ENCODE measurements at regions not wholly inside any gene's neighbourhood (a gene's known extent, or its start where the extent isn't known, plus 50 kb on each side); places are given as distances from the start of the nearest gene placed in this dataset.
"Not testable (repeated sequence)": the region's sequence is repeated elsewhere in the genome, so short reads cannot be mapped to it uniquely, and the experiment has no call there.

DNA sequence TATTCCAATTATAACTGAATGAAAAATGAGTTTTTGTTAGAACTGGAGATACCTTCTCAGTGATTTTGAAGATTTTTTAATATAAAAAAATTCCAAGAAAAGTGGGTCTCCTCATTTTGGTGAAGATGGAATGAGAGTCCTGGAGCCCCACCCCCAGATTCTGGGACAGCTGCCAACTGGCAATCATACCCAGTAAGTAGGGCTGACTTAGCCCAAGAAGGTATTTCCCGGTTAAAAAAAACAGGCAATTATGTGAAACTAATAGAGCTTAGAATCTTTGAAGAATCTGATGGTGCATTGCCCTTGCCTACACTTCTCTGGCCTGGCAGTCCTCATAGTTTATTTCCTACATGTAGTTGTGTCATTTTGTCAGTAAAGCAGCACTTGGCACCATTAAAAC, 52.8 kb upstream of the VWDE start:
- FAIRE-seq (no peak), DNase-seq (ENCODE audit: insufficient read length, low spot score) (no peak)

DNA sequence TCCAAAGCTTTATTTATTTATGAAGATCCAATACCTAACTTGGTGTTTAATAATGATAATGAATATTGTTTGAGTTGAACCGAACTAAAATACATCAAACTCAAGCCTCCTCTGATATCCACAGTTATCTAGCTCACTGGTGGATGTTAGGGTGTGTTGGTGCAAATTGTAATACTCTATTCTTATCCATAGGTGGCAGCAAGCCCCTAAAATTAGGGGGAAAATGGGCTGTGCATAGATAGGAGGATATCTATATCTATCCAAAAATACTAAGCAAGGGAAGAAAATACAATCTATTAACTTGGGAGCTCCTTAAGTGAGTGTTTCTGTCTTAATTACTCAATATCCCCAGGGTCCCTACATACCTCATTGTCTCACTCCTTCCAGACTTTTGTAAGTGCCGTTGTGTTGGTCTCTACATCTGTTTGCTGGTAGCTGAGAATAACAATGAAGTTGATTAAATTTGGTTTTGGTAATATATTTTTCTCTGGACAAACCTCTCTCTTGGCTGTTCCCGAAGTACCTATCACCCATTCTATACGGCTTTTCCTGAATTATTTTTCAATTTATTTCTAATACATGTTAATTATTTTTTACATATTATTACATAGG, 55.0 kb upstream of the VWDE start:
- peak; percentile 50 for DNase-seq (ENCODE audit: insufficient read length, low spot score)
- peak; percentile 79 for FAIRE-seq

DNA sequence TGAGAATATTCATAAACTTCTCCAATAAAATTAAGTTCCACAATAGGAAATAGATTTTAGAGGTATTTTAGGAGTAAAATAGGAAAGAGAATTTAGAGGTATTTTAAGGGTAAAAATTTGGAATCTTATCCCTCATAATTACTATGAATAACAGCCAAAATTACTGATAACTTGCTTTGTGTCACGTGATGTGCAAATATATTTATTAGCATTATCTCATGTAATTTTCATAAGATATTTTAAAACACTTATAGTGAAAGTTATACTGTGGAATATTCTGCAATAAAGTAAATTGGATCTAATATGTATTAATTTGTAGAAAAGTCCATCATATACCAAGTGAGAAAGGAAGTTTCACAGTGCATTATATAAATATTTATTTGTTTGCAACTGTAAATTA, 64.2 kb upstream of the VWDE start:
- no peak for DNase-seq (ENCODE audit: insufficient read length, low spot score)
- no peak for FAIRE-seq

DNA sequence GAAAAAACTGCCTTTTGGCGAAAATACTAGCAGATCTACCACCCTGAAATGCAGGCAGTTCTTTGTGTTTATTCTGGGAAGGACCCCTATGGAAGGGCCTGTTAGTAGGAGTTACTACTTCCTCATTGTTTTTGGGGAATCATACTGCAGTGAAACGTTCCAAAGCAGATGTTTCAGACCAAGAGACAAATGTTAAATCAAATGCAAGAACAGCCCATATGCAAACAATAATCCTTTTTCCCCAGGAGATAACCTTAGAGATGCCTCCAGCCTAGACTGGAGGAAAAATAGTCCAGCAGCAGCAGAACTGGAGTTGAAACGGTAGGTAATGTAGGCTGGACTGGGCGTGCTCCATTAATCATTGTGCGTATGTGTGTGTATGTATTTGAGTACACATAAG, 65.9 kb upstream of the VWDE start:
- DNase-seq (ENCODE audit: insufficient read length, low spot score) (no peak), FAIRE-seq (no peak)

DNA sequence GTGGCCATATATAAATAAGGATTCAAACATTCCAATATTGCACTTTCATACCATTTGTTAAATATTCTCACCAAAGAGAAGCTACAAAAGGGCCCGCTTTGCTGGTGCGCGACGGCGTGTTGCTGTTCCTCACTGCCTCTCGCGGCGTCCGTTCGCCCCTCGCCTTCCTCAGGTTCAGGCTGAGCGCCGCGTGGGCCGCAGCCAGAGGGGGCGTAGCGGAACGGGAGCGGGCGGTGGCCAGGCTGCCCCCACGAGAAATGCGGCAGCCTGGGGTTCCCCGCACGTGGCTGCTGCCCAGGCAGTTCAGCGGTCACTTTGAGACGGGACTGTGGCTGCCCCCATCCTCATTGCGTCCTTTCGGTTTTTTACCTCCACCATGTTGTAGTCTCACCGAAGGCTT, 67.3 kb upstream of the VWDE start:
- DNase-seq (ENCODE audit: insufficient read length, low spot score) (no peak), FAIRE-seq (no peak)

DNA sequence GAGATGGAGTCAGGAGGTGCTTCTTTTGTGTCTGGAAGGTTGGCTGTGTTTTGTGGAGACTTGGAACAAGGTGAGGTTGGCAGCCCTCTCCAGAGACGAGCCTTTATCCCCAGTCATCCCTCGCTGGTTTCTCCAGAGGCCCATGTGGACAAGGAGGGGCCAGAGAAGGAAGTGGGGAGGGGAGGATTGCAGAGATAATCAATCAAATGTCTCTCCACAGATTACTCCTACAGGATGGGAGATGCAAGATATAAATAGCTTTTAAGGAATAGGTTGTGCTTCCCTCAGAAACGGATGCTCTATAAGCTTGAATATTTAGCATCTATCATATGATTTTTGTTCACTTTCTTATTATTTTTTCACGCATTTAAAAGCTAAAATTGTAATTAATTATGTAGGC, 70.4 kb upstream of the VWDE start:
- DNase-seq (ENCODE audit: insufficient read length, low spot score) (no peak), FAIRE-seq (no peak)

DNA sequence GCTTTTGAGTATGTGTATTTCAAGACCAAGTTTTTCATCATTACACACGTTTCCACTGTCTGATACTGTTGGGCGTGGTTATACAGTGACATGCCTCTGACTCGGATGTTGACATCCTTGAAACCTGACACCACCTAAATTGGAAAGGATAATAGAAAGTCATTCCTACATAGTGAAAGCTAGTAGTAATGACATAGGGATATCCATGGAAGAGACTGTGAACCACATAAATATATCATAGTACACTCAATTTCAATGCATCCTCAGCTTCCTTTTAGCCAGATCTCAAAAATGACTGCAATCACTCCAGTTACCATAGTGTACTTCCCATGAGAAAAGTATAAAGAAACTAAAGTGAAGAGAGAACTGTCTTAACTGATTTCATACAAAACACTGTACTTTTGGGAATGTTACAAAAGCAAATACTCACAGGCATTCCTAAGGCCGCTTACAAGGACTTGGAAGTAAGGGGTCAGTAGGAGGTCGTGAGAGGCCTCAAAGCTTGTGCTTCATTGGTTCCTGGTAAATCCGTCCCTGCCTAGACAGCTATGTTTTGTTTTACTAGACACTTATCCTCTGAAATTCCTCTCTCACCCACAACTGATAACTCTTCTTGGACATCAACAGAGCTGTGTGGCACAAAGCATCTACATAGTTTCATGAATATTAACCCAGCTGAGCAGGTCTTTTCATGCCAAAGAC, 71.8 kb upstream of the VWDE start:
- DNase-seq (ENCODE audit: insufficient read length, low spot score) (peak; percentile 24), FAIRE-seq (peak; percentile 80)

DNA sequence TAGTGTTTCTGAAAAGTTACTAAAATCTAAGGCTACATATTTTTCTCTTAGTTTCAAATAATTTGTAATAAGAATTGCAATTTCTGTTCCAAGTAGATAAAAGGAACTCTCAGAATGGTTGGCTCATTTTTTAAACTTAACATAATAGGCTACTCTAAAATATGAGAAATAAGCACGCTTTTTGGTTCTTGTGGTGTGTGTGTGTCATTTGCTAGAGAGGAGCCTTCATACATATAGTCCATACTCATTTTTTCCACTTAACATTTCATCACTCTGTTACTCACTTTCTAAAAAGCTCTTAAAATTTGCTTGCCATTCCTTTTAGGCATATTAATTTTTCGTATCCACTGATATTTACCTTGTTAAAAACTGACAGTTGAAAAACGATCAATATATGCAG, 74.0 kb upstream of the VWDE start:
- no peak for FAIRE-seq

DNA sequence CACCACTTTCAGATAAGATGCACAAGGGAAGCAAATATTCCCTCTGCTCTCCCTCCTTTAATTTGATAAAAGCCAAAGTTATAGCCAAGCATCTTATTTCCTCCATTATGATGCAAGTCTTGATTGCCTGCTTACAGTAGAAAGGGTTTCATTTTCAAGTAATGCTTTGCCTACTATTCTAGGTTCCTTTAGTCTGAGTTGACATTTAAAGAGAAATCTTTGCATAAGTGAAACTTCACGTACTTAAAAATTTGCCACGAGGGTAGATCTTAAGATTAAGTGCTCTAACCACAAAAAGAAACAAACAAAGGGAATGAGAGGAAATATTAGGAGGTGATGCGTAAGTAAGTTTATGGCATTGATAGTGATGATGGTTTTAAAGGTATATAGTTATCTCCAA, 78.1 kb upstream of the VWDE start:
- FAIRE-seq: no peak
- no peak for DNase-seq (ENCODE audit: insufficient read length, low spot score)

More for the DNA sequence above, 74.0 kb upstream of the VWDE start:
- no peak for DNase-seq (ENCODE audit: insufficient read length, low spot score)

DNA sequence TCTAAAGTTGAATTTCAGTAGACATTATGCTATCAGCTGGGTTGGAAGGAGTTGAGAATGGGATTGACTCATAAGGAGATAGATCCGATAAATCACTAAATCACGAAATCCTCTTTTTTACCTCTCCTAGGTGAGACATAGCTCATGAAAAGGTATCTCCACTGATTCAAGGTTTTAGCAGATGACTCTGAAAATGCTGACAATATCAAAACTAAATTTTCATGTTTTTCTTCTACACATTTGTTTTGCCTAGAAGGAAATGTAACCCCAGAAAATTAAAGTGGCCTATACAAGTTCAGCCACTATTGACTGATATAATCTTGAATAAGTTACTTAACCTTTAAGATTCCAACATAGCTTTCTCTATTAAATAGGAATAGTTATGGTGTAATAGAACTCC, 82.2 kb upstream of the VWDE start:
- DNase-seq (ENCODE audit: insufficient read length, low spot score) (no peak), FAIRE-seq (no peak)

DNA sequence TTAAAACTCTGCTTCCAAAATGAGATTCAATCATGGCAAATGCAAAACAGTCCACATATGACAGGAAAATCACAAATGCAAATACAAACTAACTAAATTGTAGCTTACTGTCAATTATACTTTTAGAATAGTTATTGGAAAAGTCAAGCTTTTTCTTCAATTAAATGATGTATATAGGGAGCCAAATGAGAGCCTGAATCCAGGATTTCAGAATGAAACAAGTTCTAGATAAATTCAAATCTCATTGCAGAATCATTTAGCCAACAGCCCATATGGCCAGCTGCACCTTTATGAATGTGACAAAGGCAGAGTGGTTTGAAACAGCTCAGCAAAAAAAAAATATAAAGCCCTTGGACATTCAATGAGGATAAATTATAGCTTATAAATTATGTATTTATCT, 82.2 kb upstream of the SCIN start:
- no peak for FAIRE-seq
- DNase-seq (ENCODE audit: insufficient read length, low spot score): no peak

DNA sequence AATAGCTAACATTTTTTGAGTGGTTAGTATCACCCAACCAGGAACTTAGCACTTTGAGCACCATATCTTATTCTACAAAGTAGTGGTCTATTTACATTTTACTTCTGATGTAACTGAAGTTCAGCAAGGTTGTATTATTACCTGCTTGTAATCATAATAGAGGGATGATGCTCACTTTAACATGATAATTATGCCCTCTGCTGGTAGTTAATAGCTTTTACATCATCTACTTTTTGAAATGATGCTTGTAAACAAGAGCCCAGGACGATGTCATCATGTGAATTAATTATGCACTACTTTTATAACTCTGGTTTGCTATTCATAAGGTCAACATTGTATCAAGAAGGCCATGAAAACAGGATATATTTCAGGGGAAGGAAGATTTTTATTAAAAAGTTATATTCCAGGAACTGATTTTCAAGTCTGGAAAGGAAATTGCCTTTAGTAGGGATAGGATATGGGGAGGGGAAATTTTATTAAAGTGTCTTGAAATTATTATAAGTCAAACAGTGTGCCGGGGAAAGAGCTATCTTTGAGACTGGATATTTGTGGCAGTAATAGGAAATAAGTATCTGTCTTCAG, 80.3 kb upstream of the SCIN start:
- DNase-seq (ENCODE audit: insufficient read length, low spot score): no peak
- FAIRE-seq: no peak

DNA sequence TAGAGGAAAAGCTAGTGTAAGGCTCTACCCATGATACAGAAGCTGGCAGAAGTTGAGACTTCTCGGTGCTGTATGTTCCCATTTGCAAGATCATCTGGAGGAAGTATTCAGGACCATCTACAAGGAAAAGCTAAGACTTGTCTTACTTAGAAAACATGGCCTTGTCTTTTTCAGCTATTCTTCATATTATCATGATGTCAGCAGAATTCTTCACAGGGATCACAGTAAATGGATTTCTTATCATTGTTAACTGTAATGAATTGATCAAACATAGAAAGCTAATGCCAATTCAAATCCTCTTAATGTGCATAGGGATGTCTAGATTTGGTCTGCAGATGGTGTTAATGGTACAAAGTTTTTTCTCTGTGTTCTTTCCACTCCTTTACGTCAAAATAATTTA, 79.6 kb upstream of the SCIN start:
- FAIRE-seq: no peak

DNA sequence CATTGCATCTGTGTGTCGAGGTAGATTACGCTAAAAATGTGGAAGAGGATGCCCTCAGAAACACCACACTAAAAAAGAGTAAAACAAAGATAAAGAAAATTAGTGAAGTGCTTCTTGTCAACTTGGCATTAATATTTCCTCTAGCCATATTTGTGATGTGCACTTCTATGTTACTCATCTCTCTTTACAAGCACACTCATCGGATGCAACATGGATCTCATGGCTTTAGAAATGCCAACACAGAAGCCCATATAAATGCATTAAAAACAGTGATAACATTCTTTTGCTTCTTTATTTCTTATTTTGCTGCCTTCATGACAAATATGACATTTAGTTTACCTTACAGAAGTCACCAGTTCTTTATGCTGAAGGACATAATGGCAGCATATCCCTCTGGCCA, 79.0 kb upstream of the SCIN start:
- FAIRE-seq (no peak), DNase-seq (ENCODE audit: insufficient read length, low spot score) (no peak)

More for the DNA sequence above, 79.6 kb upstream of the SCIN start:
- DNase-seq (ENCODE audit: insufficient read length, low spot score): no peak

DNA sequence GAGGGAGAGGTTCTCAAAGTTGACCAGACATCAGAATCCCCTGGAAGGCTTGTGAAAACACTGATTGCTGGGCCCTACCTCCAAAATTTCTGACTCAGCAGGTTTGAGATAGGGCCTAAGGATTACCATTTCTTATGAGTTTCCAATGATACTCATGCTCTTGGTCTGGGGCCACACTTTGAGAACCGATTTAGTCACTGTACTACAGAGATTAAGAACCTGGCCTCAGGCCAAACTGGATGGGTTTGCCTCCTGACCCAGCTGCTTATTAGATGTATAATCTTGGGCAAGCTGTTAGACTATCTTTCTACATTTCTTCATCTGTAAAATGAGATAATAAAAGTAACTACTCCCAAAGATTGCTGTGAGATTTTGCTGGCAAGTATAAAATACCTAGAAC, 77.1 kb upstream of the SCIN start:
- DNase-seq (ENCODE audit: insufficient read length, low spot score): no peak
- FAIRE-seq: no peak

DNA sequence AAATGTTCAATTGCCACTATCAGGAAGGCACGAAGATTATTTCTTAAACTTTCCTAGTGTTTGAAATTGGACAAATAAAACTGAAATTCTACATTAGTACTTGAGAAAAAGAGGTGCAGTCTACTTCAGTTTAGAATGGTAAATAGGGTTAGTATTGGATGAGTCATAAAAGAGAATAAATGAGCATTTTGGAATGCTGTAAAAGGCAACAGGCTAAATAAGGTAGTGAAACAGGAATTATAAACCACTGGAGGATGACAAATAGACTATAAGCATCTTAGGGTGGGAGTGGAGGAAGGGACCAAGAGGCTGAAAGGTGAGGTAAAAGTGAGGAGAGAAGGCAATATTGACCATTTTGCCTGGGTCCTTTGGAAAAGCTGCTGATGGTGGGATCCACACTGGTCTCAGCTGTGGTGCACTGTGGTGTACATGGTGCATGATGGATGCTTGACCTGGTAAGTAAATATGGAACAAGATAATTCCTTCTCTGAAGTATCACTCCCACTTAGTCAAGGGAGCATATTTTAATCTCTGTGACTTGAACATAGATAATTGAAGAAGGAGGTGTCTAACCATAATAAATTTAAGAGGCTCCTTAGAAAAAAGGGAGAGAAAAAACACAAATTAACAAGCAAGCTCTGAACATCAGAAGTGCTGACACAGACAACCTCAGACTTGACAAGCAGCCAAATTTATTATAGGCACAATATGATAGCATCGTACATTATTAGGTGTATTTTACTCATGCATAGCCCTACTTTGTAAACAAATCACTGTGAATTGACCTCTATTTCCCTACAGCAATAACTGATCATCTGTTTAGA, 76.4 kb upstream of the SCIN start:
- no peak for DNase-seq (ENCODE audit: insufficient read length, low spot score)
- no peak for FAIRE-seq

DNA sequence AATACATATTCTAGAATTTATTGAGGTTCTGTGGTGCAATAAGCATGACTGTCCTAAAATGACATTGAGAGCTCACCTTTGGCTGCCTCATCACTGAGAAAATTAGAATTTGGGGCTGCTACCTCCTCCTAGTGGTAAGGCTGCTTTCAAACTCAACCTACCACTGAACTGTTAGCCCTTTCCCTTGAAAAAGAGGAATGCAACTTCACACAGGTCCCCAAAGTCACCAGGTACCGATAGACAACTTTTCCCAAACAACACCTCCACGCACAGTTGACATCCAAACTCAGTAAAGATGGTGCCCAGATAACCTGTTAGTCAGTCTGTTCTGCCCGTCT, 75.9 kb upstream of the SCIN start:
- DNase-seq (ENCODE audit: insufficient read length, low spot score) (no peak), FAIRE-seq (peak; percentile 9)

DNA sequence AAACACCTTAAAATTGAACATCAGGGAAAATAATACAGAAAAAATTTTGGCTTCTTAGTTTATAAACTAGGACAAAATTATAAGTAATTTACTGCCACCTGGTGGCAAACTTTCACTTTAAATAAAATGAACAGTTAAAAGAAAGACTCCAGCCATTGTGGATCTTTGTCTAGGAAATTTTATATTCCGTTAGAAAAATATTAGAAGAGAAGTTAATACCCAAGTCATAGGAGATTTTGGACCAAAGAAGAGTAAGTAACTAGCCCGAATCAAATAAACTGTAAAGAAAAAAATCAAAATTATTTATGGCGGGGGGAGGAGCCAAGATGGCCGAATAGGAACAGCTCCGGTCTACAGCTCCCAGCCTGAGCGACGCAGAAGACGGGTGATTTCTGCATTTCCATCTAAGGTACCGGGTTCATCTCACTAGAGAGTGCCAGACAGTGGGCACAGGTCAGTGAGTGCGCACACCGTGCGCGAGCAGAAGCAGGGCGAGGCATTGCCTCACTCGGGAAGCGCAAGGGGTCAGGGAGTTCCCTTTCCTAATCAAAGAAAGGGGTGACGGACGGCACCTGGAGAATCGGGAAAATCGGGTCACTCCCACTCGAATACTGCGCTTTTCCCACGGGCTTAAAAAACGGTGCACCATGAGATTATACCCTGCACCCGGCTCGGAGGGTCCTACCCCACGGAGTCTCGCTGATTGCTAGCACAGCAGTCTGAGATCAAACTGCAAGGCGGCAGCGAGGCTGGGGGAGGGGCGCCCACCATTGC, 73.4 kb upstream of the SCIN start:
- DNase-seq (ENCODE audit: insufficient read length, low spot score): peak; percentile 31
- not testable (repeated sequence) for FAIRE-seq

DNA sequence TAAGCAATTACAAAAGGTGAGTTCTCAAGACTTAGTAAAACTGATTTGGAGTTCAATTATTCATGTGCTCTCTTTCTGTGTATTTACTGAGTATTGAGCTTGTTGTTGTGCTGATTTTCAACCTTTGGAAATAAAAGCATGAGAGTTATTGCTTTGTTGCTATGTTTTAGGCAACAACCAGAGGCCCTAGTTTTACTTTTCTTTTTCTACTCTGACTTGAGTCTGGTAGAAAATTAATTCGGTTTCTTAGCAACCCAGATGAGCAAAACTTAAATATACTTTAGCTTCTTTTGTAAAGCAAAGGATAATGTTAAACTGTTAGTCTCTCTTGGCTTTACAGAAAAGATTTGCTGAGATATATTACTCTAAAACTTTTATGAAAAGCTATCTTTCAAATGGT, 66.4 kb upstream of the SCIN start:
- FAIRE-seq: no peak
- DNase-seq (ENCODE audit: insufficient read length, low spot score): no peak

DNA sequence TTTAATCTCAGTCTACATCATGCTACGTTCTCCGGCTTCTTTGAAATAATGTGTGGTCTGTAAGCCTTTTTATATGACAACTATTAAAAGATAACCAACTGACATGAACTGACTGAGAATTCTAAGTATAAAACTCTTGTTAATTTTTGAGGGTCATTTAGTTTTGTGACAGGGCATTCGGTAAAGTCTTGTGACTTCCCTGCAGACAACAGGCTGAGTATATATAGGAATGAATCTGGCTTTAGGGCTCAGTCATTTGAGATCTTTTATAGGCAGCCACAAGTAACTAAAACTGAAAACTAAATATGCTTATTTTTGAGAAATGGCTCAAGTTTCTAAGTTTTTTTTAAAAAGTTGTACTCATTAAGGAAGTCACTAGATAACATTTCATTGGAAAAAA, 62.5 kb upstream of the SCIN start:
- FAIRE-seq: no peak
- DNase-seq (ENCODE audit: insufficient read length, low spot score): no peak

DNA sequence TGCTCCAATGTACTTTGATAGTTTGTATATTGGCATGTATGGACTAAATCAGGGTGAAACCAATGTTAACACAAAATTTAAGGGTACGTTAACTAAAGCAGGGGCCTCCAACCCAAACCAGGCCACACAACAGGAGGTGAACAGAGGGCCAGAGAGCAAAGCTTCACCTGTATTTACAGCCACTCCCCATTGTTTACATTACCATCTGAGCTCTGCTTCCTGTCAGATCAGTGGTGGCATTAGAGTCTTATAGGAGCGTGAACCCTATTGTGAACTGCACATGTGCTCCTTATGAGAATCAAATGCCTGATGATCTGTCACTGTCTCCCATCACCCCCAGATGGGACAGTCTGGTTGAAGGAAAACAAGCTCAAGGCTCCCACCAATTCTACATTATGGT, 62.0 kb upstream of the SCIN start:
- no peak for FAIRE-seq
- DNase-seq (ENCODE audit: insufficient read length, low spot score): no peak
